ENCODE measurements at regions not wholly inside any gene's neighbourhood (a gene's known extent, or its start where the extent isn't known, plus 50 kb on each side); places are given as distances from the start of the nearest gene placed in this dataset.

DNA sequence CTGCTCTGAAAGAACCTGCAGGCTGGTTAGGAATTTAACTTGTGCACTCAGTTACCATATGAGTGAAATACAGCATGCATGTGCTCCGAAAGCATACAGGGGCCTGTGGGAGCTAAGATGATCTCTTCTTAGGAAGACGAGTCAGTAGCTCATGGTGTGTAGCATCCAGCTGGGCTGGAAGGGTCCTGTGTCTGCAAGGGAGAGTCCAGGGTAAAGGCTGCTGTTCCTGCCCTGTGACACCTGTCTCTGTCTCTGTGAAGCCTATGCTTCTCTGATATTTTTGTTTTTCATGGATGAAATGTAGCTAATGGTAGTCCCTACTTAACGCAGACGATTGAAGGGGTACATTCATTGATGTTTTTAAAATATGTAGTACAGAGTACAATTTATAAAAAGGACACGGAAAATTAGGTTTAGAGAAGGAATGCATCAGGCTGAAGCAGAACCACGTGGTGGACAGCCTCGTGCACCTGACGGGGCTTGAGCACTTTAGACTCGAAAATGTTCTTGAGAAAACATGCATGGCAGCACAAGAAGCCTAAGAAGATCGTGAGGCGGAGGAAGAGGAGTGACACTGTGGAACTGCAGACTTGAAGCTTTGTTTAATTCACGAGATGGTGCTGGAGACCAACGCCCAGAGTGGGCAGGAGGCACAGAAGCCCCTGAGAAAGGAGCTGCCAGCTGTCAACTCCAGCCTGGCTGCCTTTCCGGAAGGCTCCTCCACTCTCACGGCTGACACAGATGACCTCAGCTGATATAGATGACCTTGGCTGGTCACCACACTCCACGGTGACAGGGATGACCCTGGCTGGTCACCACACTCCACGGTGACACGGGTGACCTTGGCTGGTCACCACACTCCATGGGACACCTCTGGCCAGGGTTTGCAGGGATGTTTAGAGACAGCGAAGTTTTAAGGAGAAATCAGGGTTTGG lies 110.6 kb downstream of the TMEM18 start:
- Histone ChIP-seq H3K36me3 (no peaks in the 10 kb centered on the region), H3K9me3 (peaks cover 0 to 13% (median 7%) of the 10 kb centered on the region in 8 donors), H3K27ac (no peak overlapping the region), H3K4me3 (no peak overlapping the region), H3K4me1 (no peaks in the 10 kb centered on the region), H3K27me3 (replicated peaks in 1 of 7) (peaks cover 0 to 68% (median 0%) of the 10 kb centered on the region in 7 donors)
- TF ChIP-seq, protein P1, sequence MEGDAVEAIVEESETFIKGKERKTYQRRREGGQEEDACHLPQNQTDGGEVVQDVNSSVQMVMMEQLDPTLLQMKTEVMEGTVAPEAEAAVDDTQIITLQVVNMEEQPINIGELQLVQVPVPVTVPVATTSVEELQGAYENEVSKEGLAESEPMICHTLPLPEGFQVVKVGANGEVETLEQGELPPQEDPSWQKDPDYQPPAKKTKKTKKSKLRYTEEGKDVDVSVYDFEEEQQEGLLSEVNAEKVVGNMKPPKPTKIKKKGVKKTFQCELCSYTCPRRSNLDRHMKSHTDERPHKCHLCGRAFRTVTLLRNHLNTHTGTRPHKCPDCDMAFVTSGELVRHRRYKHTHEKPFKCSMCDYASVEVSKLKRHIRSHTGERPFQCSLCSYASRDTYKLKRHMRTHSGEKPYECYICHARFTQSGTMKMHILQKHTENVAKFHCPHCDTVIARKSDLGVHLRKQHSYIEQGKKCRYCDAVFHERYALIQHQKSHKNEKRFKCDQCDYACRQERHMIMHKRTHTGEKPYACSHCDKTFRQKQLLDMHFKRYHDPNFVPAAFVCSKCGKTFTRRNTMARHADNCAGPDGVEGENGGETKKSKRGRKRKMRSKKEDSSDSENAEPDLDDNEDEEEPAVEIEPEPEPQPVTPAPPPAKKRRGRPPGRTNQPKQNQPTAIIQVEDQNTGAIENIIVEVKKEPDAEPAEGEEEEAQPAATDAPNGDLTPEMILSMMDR (IDR thresholded peaks at IDR 0.05 in 8 of 11, conservative IDR thresholded peaks at IDR 0.05 in 3 of 11), result no peak
- no peak for TF ChIP-seq POLR2A (IDR thresholded peaks at IDR 0.05)
- DNase-seq, result no peak
- WGBS, 5 donors, result 75 to 81% (median 78%) methylated on average over 19 of the region's 19 CpGs
- intact Hi-C loops (cut with DNase I; ENCODE audit: low total_unique reads), result no loop called here

DNA sequence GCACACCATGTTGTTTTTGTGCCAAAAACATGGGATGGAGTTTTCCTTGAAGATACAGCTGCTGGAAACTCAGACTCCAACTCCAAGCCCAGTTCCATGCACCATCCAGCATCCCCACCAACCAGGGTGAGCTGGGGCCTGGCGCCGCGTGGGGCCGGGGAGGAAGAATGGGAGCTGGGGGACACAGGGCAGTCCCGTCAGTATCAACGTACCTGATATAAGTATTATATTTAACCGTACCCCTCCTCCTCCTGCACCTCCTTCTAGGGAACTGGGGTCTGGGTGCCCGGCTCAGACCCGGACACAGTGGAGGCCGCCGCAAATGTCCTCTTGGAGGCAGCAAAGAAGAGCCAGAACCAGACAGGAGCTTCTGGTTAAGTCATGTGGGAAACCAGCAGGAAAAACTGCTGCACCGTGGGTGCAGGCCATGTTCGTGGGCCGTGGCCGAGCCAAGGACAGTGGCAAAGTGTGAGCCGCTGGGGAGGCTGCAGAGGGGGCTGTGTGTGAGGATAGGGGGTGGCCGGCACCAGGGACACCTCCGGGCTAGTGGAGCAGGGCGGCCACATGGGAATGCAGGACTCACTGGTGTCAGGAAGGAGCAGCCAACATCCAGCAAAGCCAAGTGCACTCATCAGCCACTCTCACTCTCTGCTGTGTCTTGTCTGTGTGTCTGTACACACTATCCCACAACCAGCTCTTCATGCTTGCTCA lies 112.6 kb downstream of the TMEM18 start:
- Histone ChIP-seq H3K9me3 (no peaks in the 10 kb centered on the region), H3K36me3 (no peaks in the 10 kb centered on the region), H3K4me1 (no peaks in the 10 kb centered on the region), H3K27me3 (replicated peaks in 1 of 7) (peaks cover 0 to 59% (median 0%) of the 10 kb centered on the region in 7 donors), H3K4me3 (no peak overlapping the region), H3K27ac (no peak overlapping the region)
- WGBS, 5 donors, result 88 to 95% (median 89%) methylated on average over 19 of the region's 19 CpGs
- intact Hi-C loops (cut with DNase I; ENCODE audit: low total_unique reads), result no loop called here
- no peak for DNase-seq
- TF ChIP-seq, protein P1 (IDR thresholded peaks at IDR 0.05 in 8 of 11, conservative IDR thresholded peaks at IDR 0.05 in 3 of 11), result no peak
- no peak for TF ChIP-seq POLR2A (IDR thresholded peaks at IDR 0.05)
- no peak for TF ChIP-seq POLR2AphosphoS5 (IDR thresholded peaks at IDR 0.05)

DNA sequence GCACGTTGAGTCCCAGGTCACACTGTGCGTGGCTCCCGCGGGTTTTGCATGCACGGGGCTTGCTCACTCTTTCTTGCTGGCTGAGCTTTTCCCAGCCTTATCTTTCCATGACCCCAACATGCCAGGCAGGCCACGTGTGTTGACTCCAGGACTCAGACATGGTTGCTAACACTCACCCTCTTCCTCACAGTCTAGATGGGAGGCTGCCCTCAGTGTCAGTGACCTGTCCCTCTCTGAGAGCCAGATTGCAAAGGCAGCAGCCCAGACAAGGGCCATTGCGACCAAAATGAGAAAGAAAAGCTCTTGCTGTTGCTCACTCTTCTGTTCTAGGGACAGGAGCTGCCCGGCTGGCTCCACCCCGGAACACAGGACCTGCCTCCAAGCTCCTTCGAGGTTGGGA lies 113.7 kb downstream of the TMEM18 start:
- 75 to 82% (median 79%) methylated on average over 9 to 10 of the region's 10 CpGs for WGBS, 5 donors
- H3K9me3 ChIP-seq, result no peaks in the 10 kb centered on the region
- no peak overlapping the region for H3K4me3 ChIP-seq
- no peak for DNase-seq
- intact Hi-C loops (cut with DNase I; ENCODE audit: low total_unique reads), result no loop called here
- TF ChIP-seq POLR2AphosphoS5 (IDR thresholded peaks at IDR 0.05) (no peak), POLR2A (IDR thresholded peaks at IDR 0.05) (no peak)
- TF ChIP-seq, protein P1 (IDR thresholded peaks at IDR 0.05 in 8 of 11, conservative IDR thresholded peaks at IDR 0.05 in 3 of 11), result no peak
- no peaks in the 10 kb centered on the region for H3K4me1 ChIP-seq
- H3K36me3 ChIP-seq, result no peaks in the 10 kb centered on the region
- peaks cover 0 to 48% (median 0%) of the 10 kb centered on the region in 7 donors for H3K27me3 ChIP-seq (replicated peaks in 1 of 7)
- no peak overlapping the region for H3K27ac ChIP-seq

Measured in spleen (tissue), 11 donors.